ENCODE measurements at regions not wholly inside any gene's neighbourhood (a gene's known extent, or its start where the extent isn't known, plus 50 kb on each side); places are given as distances from the start of the nearest gene placed in this dataset.

DNA sequence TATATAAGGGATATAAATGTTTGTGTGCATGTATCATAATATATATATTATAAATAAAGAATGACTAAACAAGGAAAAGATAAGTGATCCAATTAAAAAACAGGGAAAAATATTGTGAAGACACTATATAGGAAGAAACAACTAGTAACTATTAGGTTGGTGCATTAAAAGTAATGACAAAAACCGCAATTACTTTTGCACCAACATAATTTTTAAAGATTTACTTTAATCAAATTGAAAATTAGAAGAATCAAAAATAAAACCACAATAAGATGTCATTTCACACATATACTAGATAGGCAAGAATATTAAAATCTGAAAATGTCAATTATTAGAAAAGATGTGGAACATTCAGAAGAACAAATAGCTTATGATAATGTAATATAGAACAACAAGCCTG, 595.9 kb downstream of the KCNJ3 start:
- WGBS (ENCODE audit: missing lambda C conversion rate): 3% methylated on average over 1 of the region's 1 CpG
- no peak overlapping the region for H3K4me2 ChIP-seq

DNA sequence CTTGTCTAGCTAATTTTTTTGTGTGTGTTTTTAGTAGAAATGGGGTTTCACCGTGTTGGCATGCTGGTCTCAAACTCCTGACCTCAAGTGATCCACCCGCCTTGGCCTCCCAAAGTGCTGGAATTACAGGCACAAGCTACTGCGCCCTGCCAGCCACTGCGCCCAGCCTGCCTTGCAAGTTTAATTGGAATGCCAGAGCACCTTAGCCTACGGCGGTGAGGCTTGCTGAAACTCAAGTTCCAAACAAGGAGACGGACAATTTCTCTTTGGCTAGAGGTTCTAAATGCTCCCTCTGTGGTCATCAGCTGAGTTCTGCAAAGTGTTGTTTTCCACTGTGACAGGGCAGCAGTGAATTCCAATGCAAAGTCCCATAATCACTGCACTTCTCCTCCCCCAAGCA, 583.4 kb downstream of the KCNJ3 start:
- TF ChIP-seq, protein P1, sequence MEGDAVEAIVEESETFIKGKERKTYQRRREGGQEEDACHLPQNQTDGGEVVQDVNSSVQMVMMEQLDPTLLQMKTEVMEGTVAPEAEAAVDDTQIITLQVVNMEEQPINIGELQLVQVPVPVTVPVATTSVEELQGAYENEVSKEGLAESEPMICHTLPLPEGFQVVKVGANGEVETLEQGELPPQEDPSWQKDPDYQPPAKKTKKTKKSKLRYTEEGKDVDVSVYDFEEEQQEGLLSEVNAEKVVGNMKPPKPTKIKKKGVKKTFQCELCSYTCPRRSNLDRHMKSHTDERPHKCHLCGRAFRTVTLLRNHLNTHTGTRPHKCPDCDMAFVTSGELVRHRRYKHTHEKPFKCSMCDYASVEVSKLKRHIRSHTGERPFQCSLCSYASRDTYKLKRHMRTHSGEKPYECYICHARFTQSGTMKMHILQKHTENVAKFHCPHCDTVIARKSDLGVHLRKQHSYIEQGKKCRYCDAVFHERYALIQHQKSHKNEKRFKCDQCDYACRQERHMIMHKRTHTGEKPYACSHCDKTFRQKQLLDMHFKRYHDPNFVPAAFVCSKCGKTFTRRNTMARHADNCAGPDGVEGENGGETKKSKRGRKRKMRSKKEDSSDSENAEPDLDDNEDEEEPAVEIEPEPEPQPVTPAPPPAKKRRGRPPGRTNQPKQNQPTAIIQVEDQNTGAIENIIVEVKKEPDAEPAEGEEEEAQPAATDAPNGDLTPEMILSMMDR (IDR thresholded peaks at IDR 0.05): no peak
- TF ChIP-seq, protein P2, sequence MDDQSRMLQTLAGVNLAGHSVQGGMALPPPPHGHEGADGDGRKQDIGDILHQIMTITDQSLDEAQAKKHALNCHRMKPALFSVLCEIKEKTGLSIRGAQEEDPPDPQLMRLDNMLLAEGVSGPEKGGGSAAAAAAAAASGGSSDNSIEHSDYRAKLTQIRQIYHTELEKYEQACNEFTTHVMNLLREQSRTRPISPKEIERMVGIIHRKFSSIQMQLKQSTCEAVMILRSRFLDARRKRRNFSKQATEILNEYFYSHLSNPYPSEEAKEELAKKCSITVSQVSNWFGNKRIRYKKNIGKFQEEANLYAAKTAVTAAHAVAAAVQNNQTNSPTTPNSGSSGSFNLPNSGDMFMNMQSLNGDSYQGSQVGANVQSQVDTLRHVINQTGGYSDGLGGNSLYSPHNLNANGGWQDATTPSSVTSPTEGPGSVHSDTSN (IDR thresholded peaks at IDR 0.05): no peak
- TF ChIP-seq, protein P3, sequence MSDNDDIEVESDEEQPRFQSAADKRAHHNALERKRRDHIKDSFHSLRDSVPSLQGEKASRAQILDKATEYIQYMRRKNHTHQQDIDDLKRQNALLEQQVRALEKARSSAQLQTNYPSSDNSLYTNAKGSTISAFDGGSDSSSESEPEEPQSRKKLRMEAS (IDR thresholded peaks at IDR 0.05): no peak
- TF ChIP-seq HEYL (CRISPR knock-in tag; IDR thresholded peaks at IDR 0.05) (no peak), RFX5 (IDR thresholded peaks at IDR 0.05) (no peak), SMC3 (IDR thresholded peaks at IDR 0.05) (no peak), HOXA7 (CRISPR knock-in tag; IDR thresholded peaks at IDR 0.05) (no peak), EHF (CRISPR knock-in tag; IDR thresholded peaks at IDR 0.05) (no peak), RAD21 (conservative IDR thresholded peaks at IDR 0.05 in 1 of 2, IDR thresholded peaks at IDR 0.05 in 1 of 2) (no peak), CBX2 (IDR thresholded peaks at IDR 0.05; ENCODE audit: borderline replicate concordance, low read depth) (no peak), ZC3H11A (IDR thresholded peaks at IDR 0.05) (no peak), MYC (IDR thresholded peaks at IDR 0.05; ENCODE audit: borderline replicate concordance, low read length) (no peak)
- TF ChIP-seq, protein P4, sequence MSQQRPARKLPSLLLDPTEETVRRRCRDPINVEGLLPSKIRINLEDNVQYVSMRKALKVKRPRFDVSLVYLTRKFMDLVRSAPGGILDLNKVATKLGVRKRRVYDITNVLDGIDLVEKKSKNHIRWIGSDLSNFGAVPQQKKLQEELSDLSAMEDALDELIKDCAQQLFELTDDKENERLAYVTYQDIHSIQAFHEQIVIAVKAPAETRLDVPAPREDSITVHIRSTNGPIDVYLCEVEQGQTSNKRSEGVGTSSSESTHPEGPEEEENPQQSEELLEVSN (IDR thresholded peaks at IDR 0.05; ENCODE audit: borderline replicate concordance, low read depth): no peak
- TF ChIP-seq, protein P5, sequence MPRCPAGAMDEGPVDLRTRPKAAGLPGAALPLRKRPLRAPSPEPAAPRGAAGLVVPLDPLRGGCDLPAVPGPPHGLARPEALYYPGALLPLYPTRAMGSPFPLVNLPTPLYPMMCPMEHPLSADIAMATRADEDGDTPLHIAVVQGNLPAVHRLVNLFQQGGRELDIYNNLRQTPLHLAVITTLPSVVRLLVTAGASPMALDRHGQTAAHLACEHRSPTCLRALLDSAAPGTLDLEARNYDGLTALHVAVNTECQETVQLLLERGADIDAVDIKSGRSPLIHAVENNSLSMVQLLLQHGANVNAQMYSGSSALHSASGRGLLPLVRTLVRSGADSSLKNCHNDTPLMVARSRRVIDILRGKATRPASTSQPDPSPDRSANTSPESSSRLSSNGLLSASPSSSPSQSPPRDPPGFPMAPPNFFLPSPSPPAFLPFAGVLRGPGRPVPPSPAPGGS (IDR thresholded peaks at IDR 0.05): no peak
- TF ChIP-seq, protein P6, sequence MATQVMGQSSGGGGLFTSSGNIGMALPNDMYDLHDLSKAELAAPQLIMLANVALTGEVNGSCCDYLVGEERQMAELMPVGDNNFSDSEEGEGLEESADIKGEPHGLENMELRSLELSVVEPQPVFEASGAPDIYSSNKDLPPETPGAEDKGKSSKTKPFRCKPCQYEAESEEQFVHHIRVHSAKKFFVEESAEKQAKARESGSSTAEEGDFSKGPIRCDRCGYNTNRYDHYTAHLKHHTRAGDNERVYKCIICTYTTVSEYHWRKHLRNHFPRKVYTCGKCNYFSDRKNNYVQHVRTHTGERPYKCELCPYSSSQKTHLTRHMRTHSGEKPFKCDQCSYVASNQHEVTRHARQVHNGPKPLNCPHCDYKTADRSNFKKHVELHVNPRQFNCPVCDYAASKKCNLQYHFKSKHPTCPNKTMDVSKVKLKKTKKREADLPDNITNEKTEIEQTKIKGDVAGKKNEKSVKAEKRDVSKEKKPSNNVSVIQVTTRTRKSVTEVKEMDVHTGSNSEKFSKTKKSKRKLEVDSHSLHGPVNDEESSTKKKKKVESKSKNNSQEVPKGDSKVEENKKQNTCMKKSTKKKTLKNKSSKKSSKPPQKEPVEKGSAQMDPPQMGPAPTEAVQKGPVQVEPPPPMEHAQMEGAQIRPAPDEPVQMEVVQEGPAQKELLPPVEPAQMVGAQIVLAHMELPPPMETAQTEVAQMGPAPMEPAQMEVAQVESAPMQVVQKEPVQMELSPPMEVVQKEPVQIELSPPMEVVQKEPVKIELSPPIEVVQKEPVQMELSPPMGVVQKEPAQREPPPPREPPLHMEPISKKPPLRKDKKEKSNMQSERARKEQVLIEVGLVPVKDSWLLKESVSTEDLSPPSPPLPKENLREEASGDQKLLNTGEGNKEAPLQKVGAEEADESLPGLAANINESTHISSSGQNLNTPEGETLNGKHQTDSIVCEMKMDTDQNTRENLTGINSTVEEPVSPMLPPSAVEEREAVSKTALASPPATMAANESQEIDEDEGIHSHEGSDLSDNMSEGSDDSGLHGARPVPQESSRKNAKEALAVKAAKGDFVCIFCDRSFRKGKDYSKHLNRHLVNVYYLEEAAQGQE (IDR thresholded peaks at IDR 0.05): no peak
- Histone ChIP-seq H3K4me2 (no peak overlapping the region), H3K4me1 (no peaks in the 10 kb centered on the region), H3K4me3 (no peak overlapping the region), H3K27ac (no peak overlapping the region), H3K9me3 (no peaks in the 10 kb centered on the region)
- ATAC-seq (no peak), FAIRE-seq (no peak), DNase-seq (ENCODE audit: low read depth in 1 of 2, low spot score in 1 of 2) (no peak)
- POLR2A ChIA-PET: no interaction called here
- WGBS (ENCODE audit: missing lambda C conversion rate): 60% methylated on average over 7 of the region's 7 CpGs
- CTCF ChIA-PET: no interaction called here

More for the DNA sequence above, 595.9 kb downstream of the KCNJ3 start:
- ATAC-seq: no peak
- H3K9me3 ChIP-seq: no peaks in the 10 kb centered on the region
- CTCF ChIA-PET: no interaction called here
- H3K4me1 ChIP-seq: no peaks in the 10 kb centered on the region
- DNase-seq (ENCODE audit: low read depth in 1 of 2, low spot score in 1 of 2): no peak
- no peak for FAIRE-seq
- POLR2A ChIA-PET: no interaction called here
- H3K27ac ChIP-seq: no peak overlapping the region
- no peak for TF ChIP-seq TP53 (CRISPR knock-in tag; IDR thresholded peaks at IDR 0.05)
- TF ChIP-seq CHD2 (IDR thresholded peaks at IDR 0.05; ENCODE audit: low read length, partially characterized antibody): no peak
- TF ChIP-seq, protein P1 (IDR thresholded peaks at IDR 0.05): no peak
- TF ChIP-seq, protein P7, sequence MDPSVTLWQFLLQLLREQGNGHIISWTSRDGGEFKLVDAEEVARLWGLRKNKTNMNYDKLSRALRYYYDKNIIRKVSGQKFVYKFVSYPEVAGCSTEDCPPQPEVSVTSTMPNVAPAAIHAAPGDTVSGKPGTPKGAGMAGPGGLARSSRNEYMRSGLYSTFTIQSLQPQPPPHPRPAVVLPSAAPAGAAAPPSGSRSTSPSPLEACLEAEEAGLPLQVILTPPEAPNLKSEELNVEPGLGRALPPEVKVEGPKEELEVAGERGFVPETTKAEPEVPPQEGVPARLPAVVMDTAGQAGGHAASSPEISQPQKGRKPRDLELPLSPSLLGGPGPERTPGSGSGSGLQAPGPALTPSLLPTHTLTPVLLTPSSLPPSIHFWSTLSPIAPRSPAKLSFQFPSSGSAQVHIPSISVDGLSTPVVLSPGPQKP (IDR thresholded peaks at IDR 0.05; ENCODE audit: low read depth, low read length): no peak
- TF ChIP-seq, protein P8, sequence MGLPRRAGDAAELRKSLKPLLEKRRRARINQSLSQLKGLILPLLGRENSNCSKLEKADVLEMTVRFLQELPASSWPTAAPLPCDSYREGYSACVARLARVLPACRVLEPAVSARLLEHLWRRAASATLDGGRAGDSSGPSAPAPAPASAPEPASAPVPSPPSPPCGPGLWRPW (IDR thresholded peaks at IDR 0.05): no peak
- no peak for TF ChIP-seq TFCP2L1 (CRISPR knock-in tag; IDR thresholded peaks at IDR 0.05)
- H3K4me3 ChIP-seq: no peak overlapping the region

All from A549 (cell line).